AG09309 (cell line): ENCODE measurements at regions not wholly inside any gene's neighbourhood (a gene's known extent, or its start where the extent isn't known, plus 50 kb on each side); places are given as distances from the start of the nearest gene placed in this dataset.

ENCODE experiments used
- DNase-seq: peaks from one replicate; pipeline ENCODE4 v3.0.0-alpha.2; 2010; ENCODE audit warnings: low read depth
- H3K4me3 ChIP-seq: 2 replicates; pipeline ENCODE4 v1.5.1; 2011; ENCODE audit warnings: mild to moderate bottlenecking, low read depth, low read length, moderate library complexity; ENCODE audit not compliant: control insufficient read depth
- TF ChIP-seq, protein P1 (sequence below): IDR thresholded peaks from 2 replicates; pipeline ENCODE4 v1.5.1; 2011; ENCODE audit warnings: mild to moderate bottlenecking, low read depth, low read length, inconsistent platforms; ENCODE audit not compliant: insufficient read depth, control insufficient read depth; ENCODE audit errors: missing control alignments

DNA sequence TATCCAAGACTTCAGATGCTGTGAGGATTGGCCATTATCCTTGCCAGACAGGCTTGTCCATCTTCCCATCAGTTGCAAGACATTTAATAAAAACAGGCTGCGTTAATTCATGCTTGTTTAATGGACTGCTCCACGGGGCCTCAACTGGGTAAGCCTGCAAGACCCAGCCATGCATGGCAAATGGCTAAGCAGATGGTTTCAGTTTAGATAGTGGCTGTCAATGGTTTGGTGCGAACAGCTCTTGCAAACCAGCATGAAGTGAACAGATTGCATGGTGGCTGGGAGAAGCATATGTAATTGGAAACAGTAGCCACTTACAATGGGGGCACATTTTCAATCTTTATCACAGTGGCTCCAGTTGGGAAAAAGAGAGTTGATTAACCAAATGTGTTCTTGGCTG lies 628.2 kb upstream of the KLF4 start:
- DNase-seq: no peak
- no peak overlapping the region for H3K4me3 ChIP-seq
- TF ChIP-seq, protein P1, sequence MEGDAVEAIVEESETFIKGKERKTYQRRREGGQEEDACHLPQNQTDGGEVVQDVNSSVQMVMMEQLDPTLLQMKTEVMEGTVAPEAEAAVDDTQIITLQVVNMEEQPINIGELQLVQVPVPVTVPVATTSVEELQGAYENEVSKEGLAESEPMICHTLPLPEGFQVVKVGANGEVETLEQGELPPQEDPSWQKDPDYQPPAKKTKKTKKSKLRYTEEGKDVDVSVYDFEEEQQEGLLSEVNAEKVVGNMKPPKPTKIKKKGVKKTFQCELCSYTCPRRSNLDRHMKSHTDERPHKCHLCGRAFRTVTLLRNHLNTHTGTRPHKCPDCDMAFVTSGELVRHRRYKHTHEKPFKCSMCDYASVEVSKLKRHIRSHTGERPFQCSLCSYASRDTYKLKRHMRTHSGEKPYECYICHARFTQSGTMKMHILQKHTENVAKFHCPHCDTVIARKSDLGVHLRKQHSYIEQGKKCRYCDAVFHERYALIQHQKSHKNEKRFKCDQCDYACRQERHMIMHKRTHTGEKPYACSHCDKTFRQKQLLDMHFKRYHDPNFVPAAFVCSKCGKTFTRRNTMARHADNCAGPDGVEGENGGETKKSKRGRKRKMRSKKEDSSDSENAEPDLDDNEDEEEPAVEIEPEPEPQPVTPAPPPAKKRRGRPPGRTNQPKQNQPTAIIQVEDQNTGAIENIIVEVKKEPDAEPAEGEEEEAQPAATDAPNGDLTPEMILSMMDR: no peak

DNA sequence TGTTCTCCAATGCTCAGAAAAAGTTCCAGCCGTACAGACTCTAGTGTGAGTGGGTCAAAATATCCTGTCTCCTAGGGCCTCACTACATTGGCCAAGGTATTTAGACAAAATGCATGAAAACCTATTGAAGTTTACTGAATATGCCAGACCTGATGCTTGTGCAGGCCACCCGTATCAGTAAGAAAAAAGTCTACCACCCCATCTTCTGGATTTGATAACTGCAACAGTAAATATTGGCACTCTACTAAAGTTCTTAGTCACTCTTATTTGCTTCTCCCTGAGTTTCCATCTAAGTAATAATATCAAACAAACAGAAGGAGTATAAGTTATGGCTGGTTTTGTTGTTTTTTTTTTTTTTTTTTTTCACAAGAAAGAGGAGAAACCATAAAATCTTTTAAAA lies 627.7 kb upstream of the KLF4 start:
- TF ChIP-seq, protein P1: no peak
- H3K4me3 ChIP-seq: no peak overlapping the region
- no peak for DNase-seq

DNA sequence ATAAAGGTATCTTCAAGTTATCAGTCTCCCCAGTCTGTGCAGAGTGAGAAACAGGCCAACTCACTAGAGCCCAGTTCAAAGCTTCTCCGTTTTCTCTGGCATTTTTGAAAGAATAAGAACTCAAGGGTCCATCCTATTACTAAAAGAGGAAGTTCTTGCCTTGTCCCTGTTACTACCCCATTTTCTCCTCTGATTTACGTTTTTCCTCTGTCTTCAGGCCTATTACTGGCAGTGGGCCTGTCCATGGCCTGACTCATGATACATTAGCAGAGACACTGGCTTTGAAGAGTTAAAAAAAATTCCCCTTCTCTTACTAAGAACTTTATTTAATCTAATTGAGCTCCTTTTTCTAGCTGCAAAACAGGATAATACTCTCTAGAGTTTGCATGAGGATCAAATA lies 624.0 kb upstream of the KLF4 start:
- H3K4me3 ChIP-seq: no peak overlapping the region
- TF ChIP-seq, protein P1: no peak
- DNase-seq: no peak

DNA sequence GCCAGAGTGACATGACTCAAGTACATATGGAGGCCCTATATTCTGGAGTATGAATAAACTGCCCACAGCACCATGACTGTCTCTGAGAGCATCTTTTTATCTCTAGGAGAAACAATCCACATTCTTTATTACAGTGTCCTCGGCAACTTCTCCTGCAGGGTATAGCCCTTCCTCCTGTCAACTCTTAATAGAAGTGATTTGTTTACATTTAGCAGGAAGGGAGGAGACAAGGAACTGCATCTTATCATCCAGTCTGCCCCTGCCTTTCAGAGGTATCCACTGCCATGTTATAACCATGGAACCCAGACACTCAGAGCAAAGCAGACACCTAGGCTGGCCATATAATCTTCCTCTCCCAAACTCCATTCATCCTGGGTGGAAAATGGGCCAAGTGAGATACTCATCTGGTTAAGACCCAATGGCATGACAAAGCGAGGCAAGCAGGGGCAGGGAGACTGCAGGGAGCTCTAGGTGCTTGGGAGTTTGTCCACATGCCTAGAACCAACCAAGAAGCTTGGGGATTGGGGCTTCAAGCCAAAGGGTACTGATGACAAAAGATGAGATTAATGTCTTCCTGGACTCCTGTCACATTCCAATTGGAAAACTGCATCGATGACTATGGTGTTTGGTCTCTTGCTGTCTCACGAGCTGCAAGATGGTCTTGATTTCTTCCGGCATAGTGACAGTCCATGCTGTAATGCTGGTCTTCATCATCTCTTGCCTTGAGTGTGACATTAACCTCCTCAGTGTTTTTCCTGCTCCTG lies 620.5 kb upstream of the KLF4 start:
- H3K4me3 ChIP-seq: no peak overlapping the region
- DNase-seq: no peak
- TF ChIP-seq, protein P1: no peak

DNA sequence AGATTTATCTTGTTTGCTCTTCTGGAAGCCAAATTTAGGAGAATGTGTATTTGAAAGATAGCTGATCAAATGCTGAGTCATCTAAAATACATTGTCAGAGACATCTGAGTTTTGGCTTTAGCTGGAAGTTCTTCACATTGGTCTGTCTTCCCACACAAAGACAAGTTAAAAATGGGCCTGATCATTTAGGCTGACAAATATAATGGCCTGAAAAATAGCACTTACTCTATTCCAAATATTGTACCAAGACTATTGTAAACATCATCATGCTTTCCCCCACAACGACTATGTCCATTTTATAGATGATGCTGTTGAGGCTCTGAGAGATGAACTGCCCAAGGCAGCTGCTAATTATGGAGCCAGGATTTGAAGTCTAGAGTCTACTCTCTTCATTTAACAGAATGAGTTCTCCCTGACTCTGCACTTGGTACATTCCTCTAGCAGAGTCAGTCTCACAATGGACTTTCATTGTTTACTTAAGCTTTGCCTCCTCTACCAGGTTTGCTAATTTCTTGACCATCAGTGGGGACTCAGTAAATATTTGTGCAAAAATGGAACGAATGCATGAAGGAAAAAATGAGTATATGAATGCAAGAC lies 619.4 kb upstream of the KLF4 start:
- no peak overlapping the region for H3K4me3 ChIP-seq
- DNase-seq: no peak
- TF ChIP-seq, protein P1: no peak

DNA sequence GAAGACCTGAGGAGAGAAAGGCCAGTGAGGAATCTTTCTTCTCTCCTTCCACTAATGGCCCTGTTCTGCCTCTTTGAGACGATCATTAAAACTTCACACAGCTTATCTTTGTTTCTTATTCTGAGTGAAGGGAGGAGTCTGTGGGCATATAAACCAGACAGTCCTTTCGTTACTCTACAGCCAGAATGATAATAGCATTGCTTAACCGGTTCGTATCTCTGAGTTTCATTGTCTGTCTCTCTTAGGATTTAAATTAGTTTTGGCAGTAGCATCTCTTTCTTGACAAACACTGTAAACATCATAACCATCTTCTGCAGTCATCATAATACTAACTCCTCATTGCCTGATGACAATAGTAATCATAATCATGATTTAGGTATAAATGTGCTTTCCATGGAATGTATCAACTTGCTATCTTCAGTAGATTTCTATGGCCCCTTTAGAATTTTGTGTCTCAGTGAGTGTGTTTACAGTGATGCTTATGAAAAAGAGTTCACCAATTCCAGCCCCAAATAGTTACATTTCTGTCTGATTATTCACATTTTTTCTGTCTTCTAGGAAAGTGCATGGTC lies 618.8 kb upstream of the KLF4 start:
- DNase-seq: no peak
- no peak overlapping the region for H3K4me3 ChIP-seq
- TF ChIP-seq, protein P1: no peak
